ENCODE measurements at regions not wholly inside any gene's neighbourhood (a gene's known extent, or its start where the extent isn't known, plus 50 kb on each side); places are given as distances from the start of the nearest gene placed in this dataset.

GRCh38 chr7:69489533-69489932 is 108.7 kb upstream of the AUTS2 start:
- TF ChIP-seq CTCF (IDR thresholded peaks at IDR 0.05; ENCODE audit: low read length) (no peak), EZH2phosphoT487 (IDR thresholded peaks at IDR 0.05; ENCODE audit: low read length) (no peak)
